ENCODE measurements at regions not wholly inside any gene's neighbourhood (a gene's known extent, or its start where the extent isn't known, plus 50 kb on each side); places are given as distances from the start of the nearest gene placed in this dataset.

DNA sequence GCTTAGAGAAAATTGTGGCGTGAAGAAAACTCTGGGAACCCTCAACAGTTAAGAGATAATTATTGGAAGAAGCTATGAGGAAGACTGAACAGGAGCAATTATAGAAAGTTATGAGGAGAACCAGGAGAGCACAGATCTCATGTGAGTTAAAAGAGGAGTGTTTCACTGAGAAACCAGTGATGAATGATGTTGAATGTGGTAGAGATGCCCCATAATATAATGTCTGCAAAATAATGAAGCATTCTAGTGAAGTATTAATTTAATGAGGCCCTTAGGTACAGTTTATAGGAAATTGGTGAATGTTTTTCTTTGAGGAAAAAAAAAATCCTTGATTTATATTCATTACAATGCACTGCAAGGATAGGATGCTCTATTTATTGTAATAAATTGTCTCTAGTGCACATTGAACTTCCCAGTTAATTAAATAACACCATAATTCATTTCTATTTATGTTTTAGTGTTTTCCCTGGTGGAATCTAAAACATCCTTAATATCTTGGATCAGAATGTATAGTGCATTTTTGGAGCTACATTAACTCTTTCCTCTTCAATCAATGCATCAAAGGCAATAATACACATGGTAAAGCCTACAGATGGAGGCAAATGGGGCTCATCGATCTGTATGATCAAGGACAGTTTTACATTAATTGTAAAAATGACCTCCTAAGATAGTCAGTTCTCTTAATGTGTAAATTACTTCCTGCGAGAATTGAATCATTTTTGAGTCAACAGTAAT is 91.4 kb upstream of the EYS start:
- Histone ChIP-seq H3K9me3 (ENCODE audit: insufficient read depth in 2 of 2, low read depth in 1 of 2, low read length in 1 of 2) (no peaks in the 10 kb centered on the region), H2BK20ac (ENCODE audit: low read length) (no peak overlapping the region), H4K91ac (replicated peaks; ENCODE audit: insufficient read length, low read length) (no peak overlapping the region), H3K27ac (ENCODE audit: low read depth, low read length) (no peak overlapping the region), H3K4me2 (ENCODE audit: insufficient read depth in 1 of 2, low read depth in 2 of 2, low read length in 2 of 2) (no peak overlapping the region), H3K79me1 (ENCODE audit: low read depth, low read length) (no peaks in the 10 kb centered on the region), H3K79me2 (ENCODE audit: control insufficient read depth in 1 of 2, insufficient read depth in 2 of 2, low read length in 2 of 2) (no peaks in the 10 kb centered on the region), H3K56ac (replicated peaks; ENCODE audit: insufficient read length, low read depth, low read length) (no peak overlapping the region), H3K27me3 (replicated peaks in 1 of 4; ENCODE audit: control insufficient read depth in 3 of 4, extremely low read depth in 1 of 4, insufficient read depth in 3 of 4, low read length in 3 of 4) (no peaks in the 10 kb centered on the region), H3K23me2 (ENCODE audit: low read depth, low read length) (no peaks in the 10 kb centered on the region), H3K36me3 (ENCODE audit: control insufficient read depth in 2 of 4, insufficient read depth in 4 of 4, low read length in 3 of 4) (no peaks in the 10 kb centered on the region; a peak in 1 of 8 replicates), H3K4me3 (ENCODE audit: extremely low read depth in 1 of 4, insufficient read depth in 2 of 4, low read depth in 3 of 4, low read length in 4 of 4) (no peak overlapping the region), H2AK5ac (ENCODE audit: low read depth, low read length) (no peak overlapping the region), H4K20me1 (replicated peaks in 1 of 2; ENCODE audit: control insufficient read depth in 1 of 2, insufficient read depth in 2 of 2, low read length in 2 of 2) (no peaks in the 10 kb centered on the region), H2BK15ac (ENCODE audit: low read length) (no peak overlapping the region), H4K8ac (ENCODE audit: extremely low read depth, insufficient read depth, low read length) (no peak overlapping the region), H3K18ac (ENCODE audit: extremely low read depth, low read length) (no peak overlapping the region), H3K23ac (ENCODE audit: insufficient read length) (no peak overlapping the region), H3K4me1 (replicated peaks in 1 of 4; ENCODE audit: control insufficient read depth in 3 of 4, insufficient read depth in 4 of 4, low read length in 3 of 4) (no peaks in the 10 kb centered on the region), H3K9ac (replicated peaks in 1 of 4; ENCODE audit: extremely low read depth in 1 of 4, low read depth in 3 of 4, low read length in 3 of 4) (no peak overlapping the region), H2BK5ac (ENCODE audit: low read depth, low read length) (no peak overlapping the region), H2AFZ (ENCODE audit: low read length) (no peak overlapping the region), H3K14ac (ENCODE audit: insufficient read length) (no peak overlapping the region), H2BK120ac (replicated peaks; ENCODE audit: low read depth, low read length) (no peak overlapping the region), H3K4ac (replicated peaks; ENCODE audit: insufficient read length, low read depth, low read length) (no peak overlapping the region), H4K5ac (ENCODE audit: insufficient read length, low read depth, low read length) (no peak overlapping the region), H2BK12ac (ENCODE audit: low read depth, low read length) (no peak overlapping the region)
- POLR2A ChIA-PET (ENCODE audit: partially characterized antibody): no interaction called here
- 92% methylated on average over 3 of the region's 3 CpGs; no CpG with 5 or more reads in 1 of the 2 experiments for WGBS, 2 experiments (ENCODE audit: extremely low coverage in 1 of 2, insufficient coverage in 1 of 2, insufficient read length in 1 of 2, insufficient replicate concordance in 2 of 2, low coverage in 1 of 2, low lambda C conversion rate in 2 of 2, missing lambda C conversion rate in 1 of 2)
- DNase-seq (ENCODE audit: low read depth in 1 of 2, low spot score in 2 of 2) (no peak), FAIRE-seq (no peak)
- CTCF ChIA-PET (ENCODE audit: partially characterized antibody): no interaction called here
- TF ChIP-seq RXRA (IDR thresholded peaks at IDR 0.05; ENCODE audit: insufficient read depth, low read depth, low read length) (no peak), ZNF274 (IDR thresholded peaks at IDR 0.05; ENCODE audit: borderline replicate concordance, extremely low read depth, low read length) (no peak), SIRT6 (IDR thresholded peaks at IDR 0.05; ENCODE audit: low read length) (no peak), NANOG (IDR thresholded peaks at IDR 0.05; ENCODE audit: insufficient read depth, low read depth, low read length, poor library complexity, severe bottlenecking) (no peak), KDM5A (IDR thresholded peaks at IDR 0.05; ENCODE audit: low read length) (no peak), TBP (IDR thresholded peaks at IDR 0.05; ENCODE audit: low read depth, low read length) (no peak), YY1 (IDR thresholded peaks at IDR 0.05; ENCODE audit: low read depth, low read length) (no peak), TAF7 (optimal IDR thresholded peaks at IDR 0.05; ENCODE audit: borderline replicate concordance, low read depth, low read length) (no peak), TEAD4 (IDR thresholded peaks at IDR 0.05; ENCODE audit: low read depth, low read length) (no peak)

Data from H1 (cell line).